DOHH2 (cell line): ENCODE measurements at regions not wholly inside any gene's neighbourhood (a gene's known extent, or its start where the extent isn't known, plus 50 kb on each side); places are given as distances from the start of the nearest gene placed in this dataset.

Experiments
- EZH2phosphoT487 ChIP-seq: fragments of 200-600 bp; sonication (generic); IDR thresholded peaks from 2 replicates; pipeline ENCODE4 v1.6.1; 2017; ENCODE audit warnings: borderline replicate concordance, mild to moderate bottlenecking, antibody characterized with exemption, low read length, moderate library complexity, mixed read lengths
- TF ChIP-seq, protein P1 (sequence below): fragments of 200-600 bp; sonication (generic); IDR thresholded peaks from one replicate; pipeline ENCODE4 v1.5.1; 2014; ENCODE audit warnings: antibody characterized with exemption, mild to moderate bottlenecking, low read depth, low read length; ENCODE audit not compliant: poor library complexity, severe bottlenecking

DNA sequence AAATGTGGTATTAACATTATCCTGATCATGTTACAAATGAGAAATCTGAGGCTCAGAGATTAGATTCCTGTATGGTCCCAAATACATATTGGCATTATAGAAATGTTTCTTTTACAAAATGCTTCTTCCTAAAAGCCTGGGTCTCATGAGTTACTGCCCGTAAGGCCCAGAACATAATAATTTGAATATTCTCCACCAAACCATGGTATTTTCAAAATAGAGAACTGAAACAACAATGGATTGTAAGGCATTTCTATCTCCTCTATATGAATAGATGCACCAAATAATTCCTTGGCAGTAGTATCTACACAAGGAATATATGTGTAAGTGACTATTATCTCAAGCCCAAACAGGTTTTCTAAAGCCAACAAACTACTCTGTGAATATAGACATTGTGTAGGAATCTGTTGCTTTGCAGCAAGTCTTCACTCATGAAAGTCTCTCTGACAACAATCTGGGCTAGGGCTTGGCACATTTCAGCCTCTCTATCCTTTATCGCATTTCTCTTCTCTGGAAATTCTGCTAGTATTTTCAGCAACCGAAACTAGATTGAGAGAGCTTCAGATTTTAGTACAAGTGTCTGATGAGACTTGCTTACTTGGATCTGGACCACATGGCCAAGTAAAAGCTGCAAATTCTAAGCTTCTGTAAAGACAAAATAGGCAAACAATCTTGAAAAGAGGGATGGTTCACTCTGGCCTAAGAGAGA is 112.8 kb upstream of the ARHGAP20 start:
- TF ChIP-seq, protein P1, sequence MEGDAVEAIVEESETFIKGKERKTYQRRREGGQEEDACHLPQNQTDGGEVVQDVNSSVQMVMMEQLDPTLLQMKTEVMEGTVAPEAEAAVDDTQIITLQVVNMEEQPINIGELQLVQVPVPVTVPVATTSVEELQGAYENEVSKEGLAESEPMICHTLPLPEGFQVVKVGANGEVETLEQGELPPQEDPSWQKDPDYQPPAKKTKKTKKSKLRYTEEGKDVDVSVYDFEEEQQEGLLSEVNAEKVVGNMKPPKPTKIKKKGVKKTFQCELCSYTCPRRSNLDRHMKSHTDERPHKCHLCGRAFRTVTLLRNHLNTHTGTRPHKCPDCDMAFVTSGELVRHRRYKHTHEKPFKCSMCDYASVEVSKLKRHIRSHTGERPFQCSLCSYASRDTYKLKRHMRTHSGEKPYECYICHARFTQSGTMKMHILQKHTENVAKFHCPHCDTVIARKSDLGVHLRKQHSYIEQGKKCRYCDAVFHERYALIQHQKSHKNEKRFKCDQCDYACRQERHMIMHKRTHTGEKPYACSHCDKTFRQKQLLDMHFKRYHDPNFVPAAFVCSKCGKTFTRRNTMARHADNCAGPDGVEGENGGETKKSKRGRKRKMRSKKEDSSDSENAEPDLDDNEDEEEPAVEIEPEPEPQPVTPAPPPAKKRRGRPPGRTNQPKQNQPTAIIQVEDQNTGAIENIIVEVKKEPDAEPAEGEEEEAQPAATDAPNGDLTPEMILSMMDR, result no peak
- TF ChIP-seq EZH2phosphoT487, result no peak
